NT2/D1 (cell line): ENCODE measurements at regions not wholly inside any gene's neighbourhood (a gene's known extent, or its start where the extent isn't known, plus 50 kb on each side); places are given as distances from the start of the nearest gene placed in this dataset.

Experiments
- DNase-seq: peaks from one replicate; pipeline ENCODE4 v3.0.0-alpha.2; 2011; ENCODE audit warnings: low read depth, low spot score
- H3K27me3 ChIP-seq: 2 replicates; pipeline ENCODE4 v1.6.0; 2011; ENCODE audit warnings: mild to moderate bottlenecking; ENCODE audit not compliant: insufficient read length, insufficient read depth
- H3K36me3 ChIP-seq: 2 replicates; pipeline ENCODE4 v1.6.1; 2011; ENCODE audit warnings: mild to moderate bottlenecking, low read length, mixed read lengths; ENCODE audit not compliant: insufficient read depth, insufficient read length
- H3K4me1 ChIP-seq: 2 replicates; pipeline ENCODE4 v1.5.1; 2011; ENCODE audit not compliant: insufficient read depth, insufficient read length
- H3K4me3 ChIP-seq: 2 replicates; pipeline ENCODE4 v1.5.1; 2011; ENCODE audit warnings: low read depth; ENCODE audit not compliant: insufficient read length
- H3K9ac ChIP-seq: 2 replicates; pipeline ENCODE4 v1.6.0; 2011; ENCODE audit warnings: low read depth; ENCODE audit not compliant: insufficient read length
- H3K9me3 ChIP-seq: 2 replicates; pipeline ENCODE4 v1.5.1; 2011; ENCODE audit warnings: mild to moderate bottlenecking, low read length; ENCODE audit not compliant: insufficient read depth
- SUZ12 ChIP-seq: IDR thresholded peaks from 2 replicates; pipeline ENCODE4 v1.6.1; 2011; ENCODE audit not compliant: insufficient read length, insufficient read depth; ENCODE audit errors: extremely low read depth
- YY1 ChIP-seq: IDR thresholded peaks from 2 replicates; pipeline ENCODE4 v1.6.1; 2011; ENCODE audit not compliant: insufficient read length, insufficient read depth
- ZNF274 ChIP-seq: IDR thresholded peaks from 2 replicates; pipeline ENCODE4 v1.6.1; 2011; ENCODE audit warnings: mild to moderate bottlenecking, low read depth, low read length

DNA sequence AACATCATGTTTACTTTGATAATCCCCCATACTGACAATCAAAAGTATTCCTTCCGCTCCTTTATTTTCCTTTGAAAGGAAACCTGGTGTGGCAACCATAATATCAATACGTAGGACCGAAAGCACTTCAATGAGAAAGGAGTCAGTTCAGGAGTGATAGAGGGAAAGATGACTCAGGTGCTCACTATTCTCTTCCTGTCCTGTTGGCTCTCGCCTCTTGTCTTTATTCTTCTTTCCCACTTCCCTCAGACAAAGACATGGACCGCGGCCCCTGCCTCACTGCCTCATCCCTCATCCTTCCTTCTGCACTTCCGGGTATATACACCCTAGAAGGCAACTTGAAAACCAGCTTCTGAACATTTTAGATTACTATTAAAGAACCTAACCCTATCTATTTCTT is 49.8 kb upstream of the TNIP3 start:
- no peak overlapping the region for H3K9ac ChIP-seq
- TF ChIP-seq YY1 (no peak), ZNF274 (no peak), SUZ12 (no peak)
- no peak overlapping the region for H3K4me3 ChIP-seq

More for the DNA sequence above, 49.8 kb upstream of the TNIP3 start:
- Histone ChIP-seq H3K4me1 (no peaks in the 10 kb centered on the region), H3K9me3 (no peaks in the 10 kb centered on the region), H3K27me3 (no peaks in the 10 kb centered on the region), H3K36me3 (no peaks in the 10 kb centered on the region)
- DNase-seq, result no peak
